Heart right ventricle (tissue), 16 donors: ENCODE measurements at regions not wholly inside any gene's neighbourhood (a gene's known extent, or its start where the extent isn't known, plus 50 kb on each side); places are given as distances from the start of the nearest gene placed in this dataset.

Experiments
- ATAC-seq, 8 donors: fragments of 200-7000 bp; cut with Tn5 transposase; one replicate each; pipeline ENCODE4 v1.9.1; 2020; ENCODE audit warnings: mild to moderate bottlenecking in 8 of 8, moderate library complexity in 8 of 8, moderate number of reproducible peaks in 1 of 8
- DNase-seq, 2 donors: peaks; one replicate each; pipeline ENCODE4 v3.0.0-alpha.2; 2020
- H3K27ac ChIP-seq, 10 donors: fragments of 200-600 bp; sonication (generic) in 2 of 10; one replicate each; pipeline versions ENCODE4 v1.5.0 to v1.8.0; 2020 to 2022; ENCODE audit warnings: mild to moderate bottlenecking in 3 of 10
- H3K27me3 ChIP-seq, 7 donors: fragments of 200-600 bp; one replicate each; pipeline ENCODE4 v1.8.0; 2021 to 2022; ENCODE audit warnings: mild to moderate bottlenecking in 2 of 7
- H3K36me3 ChIP-seq, 9 donors: fragments of 200-600 bp; sonication (generic) in 1 of 9; one replicate each; pipeline versions ENCODE4 v1.5.0 to v1.8.0; 2020 to 2022; ENCODE audit warnings: mild to moderate bottlenecking in 2 of 9
- H3K4me1 ChIP-seq, 9 donors: fragments of 200-600 bp; sonication (generic) in 1 of 9; one replicate each; pipeline versions ENCODE4 v1.5.0 to v1.8.0; 2020 to 2022; ENCODE audit warnings: mild to moderate bottlenecking in 4 of 9
- H3K4me3 ChIP-seq, 10 donors: fragments of 200-600 bp; sonication (generic) in 2 of 10; one replicate each; pipeline versions ENCODE4 v1.5.0 to v1.8.0; 2020 to 2022; ENCODE audit warnings: mild to moderate bottlenecking in 7 of 10, moderate library complexity in 2 of 10
- H3K9me3 ChIP-seq, 11 donors: fragments of 200-600 bp in 10 of 11; sonication (generic) in 2 of 11; one replicate each; pipeline versions ENCODE4 v1.5.0 to v1.8.0; 2013 to 2022; ENCODE audit warnings: mild to moderate bottlenecking in 2 of 11, control low read depth in 1 of 11, moderate library complexity in 1 of 11
- WGBS, 2 donors: extraction: QIAGEN DNeasy Blood & Tissue Kit; methylation state at CpG; one replicate each; pipeline ENCODE4 v1.1.7; 2013; ENCODE audit warnings: inconsistent platforms in 1 of 2; 5-methylcytosine and 5-hydroxymethylcytosine counted together
- intact Hi-C, 10 donors: fragments of 100-400 bp; cut with DNase I; formaldehyde crosslinking; loops; one replicate each; pipeline versions ENCODE4 v1.11.1 to v1.14.2; 2022
- TF ChIP-seq, protein P1 (sequence below), 9 donors: fragments of 200-600 bp; sonication (generic) in 2 of 9; IDR thresholded peaks; one replicate each; pipeline versions ENCODE4 v1.5.0 to v1.8.0; 2021 to 2022; ENCODE audit warnings: antibody characterized with exemption in 9 of 9, mild to moderate bottlenecking in 5 of 9, moderate library complexity in 1 of 9
- donor health status: Arrhythmogenic right ventricular cardiomyopathy.
- donor health status: ischemic (EF 13 %, LVEDD 7.1; RV severe dilation, severe dysfunction).
- donor health status: healthy with polysubstance abuse.
- donor health status: DM: no; HTN: yes; CAD: no.
- donor health status: DM: no; HTN: no; CAD: no.
- donor health status: ischemic (EF 25% LVEDD 6.9; RV normal size, moderate dysfunction).
- donor health status: ischemic (EF 25% LVEDD 5.7; RV mildly dilated, moderate dysfunction).
- donor health status: healthy.
- donor health status: DM: yes; HTN: yes; CAD: no.
- donor health status: Ischemic cardiomyopathy.
- donor health status: ischemic (EF 35%, LVEDD 5.7; RV mildly dilated, moderate dysfunction).
- donor health status: nonischemic (EF 11% LVEDD 7.7; RV severe dilation, severe dysfunction).
- donor health status: DM: yes; HTN: yes; CAD: no.
- donor health status: PGD.
- donor health status: ischemic (EF 29% LVEDD 5.4; RV normal size, mild dysfunction).
- donor health status: nonischemic (EF 23%, LVEDD 6.1; RV moderate dilation, normal function).

- 72 to 84% methylated on average over 2 of the region's 2 CpGs for WGBS, 2 donors
- Histone ChIP-seq H3K27me3 (no peaks in the 10 kb centered on the region), H3K4me1 (no peaks in the 10 kb centered on the region), H3K36me3 (no peaks in the 10 kb centered on the region), H3K27ac (no peak overlapping the region), H3K9me3 (no peaks in the 10 kb centered on the region), H3K4me3 (no peak overlapping the region)
- no peak for ATAC-seq
- TF ChIP-seq, protein P1, sequence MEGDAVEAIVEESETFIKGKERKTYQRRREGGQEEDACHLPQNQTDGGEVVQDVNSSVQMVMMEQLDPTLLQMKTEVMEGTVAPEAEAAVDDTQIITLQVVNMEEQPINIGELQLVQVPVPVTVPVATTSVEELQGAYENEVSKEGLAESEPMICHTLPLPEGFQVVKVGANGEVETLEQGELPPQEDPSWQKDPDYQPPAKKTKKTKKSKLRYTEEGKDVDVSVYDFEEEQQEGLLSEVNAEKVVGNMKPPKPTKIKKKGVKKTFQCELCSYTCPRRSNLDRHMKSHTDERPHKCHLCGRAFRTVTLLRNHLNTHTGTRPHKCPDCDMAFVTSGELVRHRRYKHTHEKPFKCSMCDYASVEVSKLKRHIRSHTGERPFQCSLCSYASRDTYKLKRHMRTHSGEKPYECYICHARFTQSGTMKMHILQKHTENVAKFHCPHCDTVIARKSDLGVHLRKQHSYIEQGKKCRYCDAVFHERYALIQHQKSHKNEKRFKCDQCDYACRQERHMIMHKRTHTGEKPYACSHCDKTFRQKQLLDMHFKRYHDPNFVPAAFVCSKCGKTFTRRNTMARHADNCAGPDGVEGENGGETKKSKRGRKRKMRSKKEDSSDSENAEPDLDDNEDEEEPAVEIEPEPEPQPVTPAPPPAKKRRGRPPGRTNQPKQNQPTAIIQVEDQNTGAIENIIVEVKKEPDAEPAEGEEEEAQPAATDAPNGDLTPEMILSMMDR (IDR thresholded peaks at IDR 0.05): no peak
- DNase-seq: no peak
- intact Hi-C loops: no loop called here
Measured at GRCh38 chr13:79709471-79709870, 228.5 kb downstream of the NDFIP2 start.

DNA sequence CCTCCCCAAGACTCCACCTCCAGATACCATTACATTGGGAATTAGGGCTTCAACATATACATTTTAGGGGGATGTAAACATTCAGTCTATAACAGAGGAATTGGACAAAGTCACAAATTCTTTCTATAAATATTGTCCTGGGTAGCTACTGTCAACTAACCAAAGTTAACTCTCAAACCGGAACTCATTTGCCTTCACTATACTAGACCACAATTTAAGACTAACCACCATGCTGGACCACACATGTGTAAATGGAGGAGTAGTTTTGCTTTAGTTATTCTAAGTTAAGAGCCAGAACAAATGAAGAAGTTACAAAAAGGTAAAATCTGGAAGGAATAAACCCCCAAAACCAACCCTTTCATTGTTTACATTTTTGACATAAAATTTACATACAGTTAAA is 222.8 kb downstream of the NDFIP2 start:
- ATAC-seq (no peak), DNase-seq (no peak)
- Histone ChIP-seq H3K36me3 (no peaks in the 10 kb centered on the region), H3K9me3 (no peaks in the 10 kb centered on the region), H3K27ac (no peak overlapping the region), H3K4me3 (no peak overlapping the region), H3K27me3 (no peaks in the 10 kb centered on the region), H3K4me1 (no peaks in the 10 kb centered on the region)
- intact Hi-C loops: no loop called here
- WGBS, 2 donors: 93 to 97% methylated on average over 1 of the region's 1 CpG
- TF ChIP-seq, protein P1 (IDR thresholded peaks at IDR 0.05): no peak

GRCh38 chr13:79695754-79696153 is 214.8 kb downstream of the NDFIP2 start:
- WGBS, 2 donors: 95% methylated on average over 2 of the region's 2 CpGs
- TF ChIP-seq, protein P1 (IDR thresholded peaks at IDR 0.05): no peak
- no peaks in the 10 kb centered on the region for H3K27me3 ChIP-seq
- H3K36me3 ChIP-seq: no peaks in the 10 kb centered on the region
- DNase-seq (no peak), ATAC-seq (no peak)
- H3K27ac ChIP-seq: no peak overlapping the region
- H3K4me3 ChIP-seq: no peak overlapping the region
- no peaks in the 10 kb centered on the region for H3K9me3 ChIP-seq
- no peaks in the 10 kb centered on the region for H3K4me1 ChIP-seq
- intact Hi-C loops: no loop called here

DNA sequence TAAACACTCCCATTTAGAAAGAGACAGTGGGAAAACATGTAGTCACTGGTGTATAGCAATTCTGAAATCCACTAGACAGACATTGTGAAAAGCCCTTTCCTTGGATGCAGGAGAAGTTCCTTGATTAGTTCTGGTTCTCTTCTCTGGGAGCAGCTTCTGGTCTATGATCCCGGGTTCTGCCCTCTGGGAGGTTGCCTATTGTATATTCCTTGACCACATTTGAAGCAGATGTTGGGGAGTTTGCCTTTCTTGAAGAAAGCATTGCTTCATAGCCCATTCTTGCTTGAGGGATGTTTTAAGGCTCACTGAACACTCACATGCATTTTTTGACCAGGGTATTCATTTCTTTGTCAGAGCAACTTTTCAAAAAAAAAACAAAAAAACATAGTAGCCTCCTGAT is 211.9 kb downstream of the NDFIP2 start:
- 67 to 81% methylated on average over 1 of the region's 1 CpG for WGBS, 2 donors
- Histone ChIP-seq H3K9me3 (no peaks in the 10 kb centered on the region), H3K27me3 (no peaks in the 10 kb centered on the region), H3K4me3 (no peak overlapping the region), H3K36me3 (no peaks in the 10 kb centered on the region), H3K27ac (no peak overlapping the region), H3K4me1 (no peaks in the 10 kb centered on the region)
- DNase-seq: no peak
- TF ChIP-seq, protein P1 (IDR thresholded peaks at IDR 0.05): no peak
- no peak for ATAC-seq
- intact Hi-C loops: no loop called here

GRCh38 chr13:79691826-79692225 is 210.9 kb downstream of the NDFIP2 start:
- Histone ChIP-seq H3K9me3 (no peaks in the 10 kb centered on the region), H3K4me1 (no peaks in the 10 kb centered on the region), H3K27me3 (no peaks in the 10 kb centered on the region), H3K36me3 (no peaks in the 10 kb centered on the region), H3K4me3 (no peak overlapping the region), H3K27ac (no peak overlapping the region)
- TF ChIP-seq, protein P1 (IDR thresholded peaks at IDR 0.05): no peak
- intact Hi-C loops: no loop called here
- 93 to 96% methylated on average over 3 of the region's 3 CpGs for WGBS, 2 donors
- no peak for DNase-seq
- no peak for ATAC-seq
